HG03045 (cell line): ENCODE measurements at regions not wholly inside any gene's neighbourhood (a gene's known extent, or its start where the extent isn't known, plus 50 kb on each side); places are given as distances from the start of the nearest gene placed in this dataset.
"Not testable (repeated sequence)": the region's sequence is repeated elsewhere in the genome, so short reads cannot be mapped to it uniquely, and the experiment has no call there.

Experiments used
- ATAC-seq: cut with Tn5 transposase; IDR thresholded peaks from one replicate; pipeline ENCODE4 v1.9.1; 2021; ENCODE audit warnings: mild to moderate bottlenecking, moderate library complexity; ENCODE audit not compliant: unreplicated experiment

- no peak for ATAC-seq
Observed at GRCh38 chr14:81584495-81584894, 50.8 kb upstream of the SEL1L start.

- ATAC-seq = no peak
Observed at GRCh38 chr14:81589381-81590065, 55.9 kb upstream of the SEL1L start.

- ATAC-seq = no peak
Observed at GRCh38 chr14:81591266-81591665, 57.6 kb upstream of the SEL1L start.

- ATAC-seq = no peak
Observed at GRCh38 chr14:81594012-81594411, 60.4 kb upstream of the SEL1L start.

- no peak for ATAC-seq
Observed at GRCh38 chr14:81605660-81606059, 72.0 kb upstream of the SEL1L start.

GRCh38 chr14:81613341-81614045, 79.8 kb upstream of the SEL1L start:
- ATAC-seq = no peak

GRCh38 chr14:81614302-81614701, 80.6 kb upstream of the SEL1L start:
- ATAC-seq = not testable (repeated sequence)

GRCh38 chr14:81618695-81619094, 85.0 kb upstream of the SEL1L start:
- ATAC-seq = no peak

- no peak for ATAC-seq
Observed at GRCh38 chr14:81619816-81620215, 86.2 kb upstream of the SEL1L start.

GRCh38 chr14:81623771-81624396, 90.2 kb upstream of the SEL1L start:
- ATAC-seq = not testable (repeated sequence)

- ATAC-seq = no peak
Observed at GRCh38 chr14:81625343-81625742, 91.7 kb upstream of the SEL1L start.

- ATAC-seq = no peak
Observed at GRCh38 chr14:81632157-81632556, 98.5 kb upstream of the SEL1L start.

GRCh38 chr14:81633496-81633895, 99.8 kb upstream of the SEL1L start:
- no peak for ATAC-seq

- no peak for ATAC-seq
Observed at GRCh38 chr14:81637639-81638038, 104.0 kb upstream of the SEL1L start.

GRCh38 chr14:81638656-81639280, 105.1 kb upstream of the SEL1L start:
- ATAC-seq = no peak

GRCh38 chr14:81653626-81654025, 120.0 kb upstream of the SEL1L start:
- no peak for ATAC-seq

- ATAC-seq = no peak
Observed at GRCh38 chr14:81655423-81656314, 122.0 kb upstream of the SEL1L start.

GRCh38 chr14:81656811-81657210, 123.2 kb upstream of the SEL1L start:
- ATAC-seq = no peak

- ATAC-seq = no peak
Observed at GRCh38 chr14:81662066-81662465, 128.4 kb upstream of the SEL1L start.

- ATAC-seq = no peak
Observed at GRCh38 chr14:81662570-81663197, 129.0 kb upstream of the SEL1L start.
